BE2C (cell line): ENCODE measurements at regions not wholly inside any gene's neighbourhood (a gene's known extent, or its start where the extent isn't known, plus 50 kb on each side); places are given as distances from the start of the nearest gene placed in this dataset.

ENCODE experiments used
- DNase-seq: peaks from one replicate; pipeline ENCODE4 v3.0.0-alpha.2; 2020
- H3K27me3 ChIP-seq: fragments of 250-450 bp; sonication (Bioruptor Pico); 2 replicates; pipeline ENCODE4 v1.5.1; 2020; ENCODE audit warnings: mild to moderate bottlenecking
- H3K36me3 ChIP-seq: fragments of 250-450 bp; sonication (Bioruptor Pico); 2 replicates; pipeline ENCODE4 v1.5.1; 2020; ENCODE audit warnings: mild to moderate bottlenecking
- H3K4me1 ChIP-seq: fragments of 250-450 bp; sonication (Bioruptor Pico); 2 replicates; pipeline ENCODE4 v1.5.1; 2020
- H3K4me3 ChIP-seq: 2 replicates; pipeline ENCODE4 v1.5.1; 2011; ENCODE audit warnings: low read depth, low read length
- H3K9me3 ChIP-seq: fragments of 250-450 bp; sonication (Bioruptor Pico); 2 replicates; pipeline ENCODE4 v1.5.1; 2020
- TF ChIP-seq, protein P1 (sequence below): IDR thresholded peaks from 2 replicates; pipeline ENCODE4 v1.5.1; 2012; ENCODE audit warnings: mild to moderate bottlenecking, low read depth, low read length

DNA sequence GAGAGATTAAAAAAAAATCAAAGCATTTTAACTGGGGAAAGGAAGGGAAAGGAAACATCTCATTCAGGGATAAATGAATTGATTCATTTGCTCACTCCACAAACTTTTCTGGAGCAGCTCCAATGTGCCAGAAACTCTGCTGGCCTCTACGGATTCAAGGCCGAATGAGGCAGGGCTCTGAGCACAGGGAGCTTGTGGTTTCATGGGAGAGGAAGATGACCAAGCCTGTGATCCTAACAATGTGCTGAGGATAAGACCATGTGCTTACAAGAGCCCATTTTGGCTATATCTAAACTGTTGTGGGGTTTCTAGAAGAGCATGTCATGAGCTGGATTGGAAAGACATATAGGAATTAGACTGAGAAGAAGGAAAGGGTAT, 137.5 kb downstream of the ZNF674 start:
- H3K36me3 ChIP-seq: no peaks in the 10 kb centered on the region
- DNase-seq: no peak
- no peaks in the 10 kb centered on the region for H3K9me3 ChIP-seq
- no peak overlapping the region for H3K4me3 ChIP-seq
- TF ChIP-seq, protein P1, sequence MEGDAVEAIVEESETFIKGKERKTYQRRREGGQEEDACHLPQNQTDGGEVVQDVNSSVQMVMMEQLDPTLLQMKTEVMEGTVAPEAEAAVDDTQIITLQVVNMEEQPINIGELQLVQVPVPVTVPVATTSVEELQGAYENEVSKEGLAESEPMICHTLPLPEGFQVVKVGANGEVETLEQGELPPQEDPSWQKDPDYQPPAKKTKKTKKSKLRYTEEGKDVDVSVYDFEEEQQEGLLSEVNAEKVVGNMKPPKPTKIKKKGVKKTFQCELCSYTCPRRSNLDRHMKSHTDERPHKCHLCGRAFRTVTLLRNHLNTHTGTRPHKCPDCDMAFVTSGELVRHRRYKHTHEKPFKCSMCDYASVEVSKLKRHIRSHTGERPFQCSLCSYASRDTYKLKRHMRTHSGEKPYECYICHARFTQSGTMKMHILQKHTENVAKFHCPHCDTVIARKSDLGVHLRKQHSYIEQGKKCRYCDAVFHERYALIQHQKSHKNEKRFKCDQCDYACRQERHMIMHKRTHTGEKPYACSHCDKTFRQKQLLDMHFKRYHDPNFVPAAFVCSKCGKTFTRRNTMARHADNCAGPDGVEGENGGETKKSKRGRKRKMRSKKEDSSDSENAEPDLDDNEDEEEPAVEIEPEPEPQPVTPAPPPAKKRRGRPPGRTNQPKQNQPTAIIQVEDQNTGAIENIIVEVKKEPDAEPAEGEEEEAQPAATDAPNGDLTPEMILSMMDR: no peak
- H3K27me3 ChIP-seq: no peaks in the 10 kb centered on the region
- no peaks in the 10 kb centered on the region for H3K4me1 ChIP-seq

GRCh38 chrX:46407036-46407752, 138.0 kb downstream of the ZNF674 start:
- Histone ChIP-seq H3K4me3 (no peak overlapping the region), H3K4me1 (no peaks in the 10 kb centered on the region), H3K36me3 (no peaks in the 10 kb centered on the region), H3K9me3 (no peaks in the 10 kb centered on the region), H3K27me3 (no peaks in the 10 kb centered on the region)
- TF ChIP-seq, protein P1: no peak
- DNase-seq: no peak

- H3K36me3 ChIP-seq: no peaks in the 10 kb centered on the region
- DNase-seq: no peak
- H3K4me3 ChIP-seq: no peak overlapping the region
- TF ChIP-seq, protein P1: no peak
- no peaks in the 10 kb centered on the region for H3K27me3 ChIP-seq
- H3K4me1 ChIP-seq: no peaks in the 10 kb centered on the region
- H3K9me3 ChIP-seq: no peaks in the 10 kb centered on the region
Observed at GRCh38 chrX:46404774-46405173, 140.4 kb downstream of the ZNF674 start.

DNA sequence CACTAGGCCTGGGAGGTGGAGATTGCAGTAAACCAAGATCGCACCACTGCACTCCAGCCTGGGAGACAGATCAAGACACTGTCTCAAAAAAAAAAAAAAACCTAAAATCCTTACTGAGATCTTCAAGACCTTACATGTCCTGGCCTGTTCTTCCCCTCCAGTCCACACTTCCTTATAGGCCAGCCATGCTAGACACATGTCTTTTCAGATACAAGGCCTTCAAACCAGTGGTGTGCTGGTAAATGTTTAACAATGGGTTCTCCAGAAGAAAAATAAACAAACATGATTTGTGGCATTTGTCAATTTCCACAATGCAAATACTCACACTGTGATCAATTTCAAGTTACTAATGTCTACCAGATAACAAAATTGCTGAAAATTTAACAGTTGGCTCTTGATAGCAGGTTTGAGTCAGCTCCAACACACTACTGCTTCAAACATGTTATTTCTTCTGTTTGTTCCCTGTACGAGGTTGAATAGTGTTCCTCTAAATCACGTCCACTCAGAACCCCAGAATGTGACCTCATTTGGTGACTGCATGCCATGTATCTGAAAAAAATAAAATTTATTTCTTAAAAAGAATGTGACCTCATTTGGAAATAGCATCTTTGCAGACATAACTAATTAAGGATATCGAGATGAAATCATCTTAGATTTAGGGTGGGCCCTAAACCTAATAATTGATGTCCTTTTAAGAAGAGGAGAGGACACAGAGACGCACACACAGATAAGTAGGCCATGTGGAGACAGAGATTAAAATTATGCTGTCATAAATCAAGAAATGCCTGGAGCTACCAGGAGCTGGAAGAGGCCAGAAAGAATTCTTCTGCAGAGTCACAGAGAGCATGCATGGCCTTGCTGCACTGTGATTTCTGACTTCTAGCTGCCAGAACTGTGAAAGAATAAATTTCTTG, 144.4 kb downstream of the ZNF674 start:
- no peak for DNase-seq

DNA sequence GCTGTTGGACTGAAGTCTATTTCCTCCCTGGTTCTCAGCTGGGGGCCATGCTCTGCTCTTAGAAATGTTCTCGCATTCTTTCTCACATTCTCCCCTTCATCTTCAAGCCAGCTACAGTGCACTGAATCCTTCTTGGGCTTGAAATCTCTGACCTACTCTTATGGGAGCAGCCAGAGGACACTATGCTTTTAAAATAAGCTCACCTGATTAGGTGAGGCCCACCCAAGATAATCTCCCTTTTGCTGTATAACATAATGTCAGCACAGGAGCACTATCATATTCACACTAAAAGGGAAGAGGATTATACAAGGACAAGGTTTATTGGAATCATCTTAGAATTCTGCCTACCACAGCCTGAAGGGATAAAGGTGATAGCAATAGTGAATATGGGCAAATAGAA, 146.3 kb downstream of the ZNF674 start:
- no peak for DNase-seq
- Histone ChIP-seq H3K4me1 (no peaks in the 10 kb centered on the region), H3K27me3 (no peaks in the 10 kb centered on the region), H3K4me3 (no peak overlapping the region), H3K36me3 (no peaks in the 10 kb centered on the region), H3K9me3 (no peaks in the 10 kb centered on the region)
- TF ChIP-seq, protein P1: no peak

More for the DNA sequence above, 144.4 kb downstream of the ZNF674 start:
- no peak overlapping the region for H3K4me3 ChIP-seq
- TF ChIP-seq, protein P1: no peak
- no peaks in the 10 kb centered on the region for H3K4me1 ChIP-seq
- no peaks in the 10 kb centered on the region for H3K36me3 ChIP-seq
- H3K27me3 ChIP-seq: no peaks in the 10 kb centered on the region
- H3K9me3 ChIP-seq: no peaks in the 10 kb centered on the region

DNA sequence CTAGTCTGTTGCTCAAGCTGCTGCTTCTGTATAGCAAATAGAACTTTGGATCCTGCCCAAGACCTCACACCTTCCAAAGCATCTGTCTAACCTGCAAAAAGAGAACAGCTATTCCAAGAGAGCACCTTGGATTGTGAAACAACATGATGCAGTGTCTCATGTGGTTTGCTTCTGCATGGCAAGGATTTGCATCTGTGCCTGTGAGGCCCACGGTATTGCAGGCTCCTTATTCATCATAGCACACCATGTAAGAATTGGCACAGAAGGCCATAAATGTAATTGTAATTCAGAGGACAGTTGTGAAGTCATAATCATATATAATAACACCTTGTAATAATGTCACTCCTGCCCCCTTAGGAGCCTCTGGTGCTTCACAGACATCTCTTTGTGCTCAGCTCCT, 147.1 kb downstream of the ZNF674 start:
- no peaks in the 10 kb centered on the region for H3K36me3 ChIP-seq
- no peak overlapping the region for H3K4me3 ChIP-seq
- no peak for DNase-seq
- no peaks in the 10 kb centered on the region for H3K4me1 ChIP-seq
- TF ChIP-seq, protein P1: no peak
- no peaks in the 10 kb centered on the region for H3K9me3 ChIP-seq
- H3K27me3 ChIP-seq: no peaks in the 10 kb centered on the region
